Esophagus muscularis mucosa (tissue), 4 donors: ENCODE measurements at regions not wholly inside any gene's neighbourhood (a gene's known extent, or its start where the extent isn't known, plus 50 kb on each side); places are given as distances from the start of the nearest gene placed in this dataset.

Source experiments
- DNase-seq: peaks from one replicate; pipeline ENCODE4 v3.0.0-alpha.2; 2017; ENCODE audit errors: extremely low spot score
- H3K27ac ChIP-seq, 4 donors: fragments of 200-600 bp; sonication (generic); replicated peaks in 1 of 4; 1 replicate in 3 of 4; 2 replicates in 1 of 4; pipeline ENCODE4 v1.5.1; 2016 to 2019; ENCODE audit warnings: mild to moderate bottlenecking in 1 of 4
- H3K27me3 ChIP-seq, 4 donors: fragments of 200-600 bp; sonication (generic); one replicate each; pipeline versions ENCODE4 v1.5.1 to v1.6.0; 2016 to 2019
- H3K36me3 ChIP-seq, 4 donors: fragments of 200-600 bp; sonication (generic); one replicate each; pipeline ENCODE4 v1.5.1; 2016 to 2019
- H3K4me1 ChIP-seq, 4 donors: fragments of 200-600 bp; sonication (generic); one replicate each; pipeline ENCODE4 v1.5.1; 2016 to 2019
- H3K4me3 ChIP-seq, 4 donors: fragments of 200-600 bp; sonication (generic); 1 replicate in 2 of 4; 2 replicates in 2 of 4; pipeline ENCODE4 v1.5.1; 2016 to 2019; ENCODE audit warnings: mild to moderate bottlenecking in 4 of 4, moderate library complexity in 1 of 4
- H3K9me3 ChIP-seq, 4 donors: fragments of 200-600 bp; sonication (generic); 1 replicate in 3 of 4; 2 replicates in 1 of 4; pipeline ENCODE4 v1.5.1; 2016 to 2019
- EP300 ChIP-seq: sonication (generic); formaldehyde crosslinking; IDR thresholded peaks from one replicate; pipeline ENCODE4 v1.6.1; 2017; ENCODE audit warnings: antibody characterized with exemption
- POLR2A ChIP-seq: fragments of 450-650 bp; IDR thresholded peaks from one replicate; pipeline ENCODE4 v1.6.1; 2017; ENCODE audit warnings: antibody characterized with exemption, moderate library complexity, mild to moderate bottlenecking, low read depth
- POLR2AphosphoS5 ChIP-seq, 2 donors: sonication (generic); formaldehyde crosslinking; IDR thresholded peaks; one replicate each; pipeline ENCODE4 v1.6.1; 2017; ENCODE audit warnings: antibody characterized with exemption in 2 of 2
- WGBS: methylation state at CpG from one replicate; pipeline ENCODE4 v1.1.5; 2018; 5-methylcytosine and 5-hydroxymethylcytosine counted together
- intact Hi-C: fragments of 100-400 bp; cut with DNase I; formaldehyde crosslinking; loops from one replicate; pipeline ENCODE4 v1.15.1; 2023
- TF ChIP-seq, protein P1 (sequence below), 3 experiments: fragments of 200-600 bp in 2 of 3; fragments of 450-650 bp in 1 of 3; sonication (generic) in 2 of 3; IDR thresholded peaks; one replicate each; pipeline ENCODE4 v1.5.1; 2017 to 2019; ENCODE audit warnings: antibody characterized with exemption in 3 of 3, mild to moderate bottlenecking in 2 of 3, moderate library complexity in 1 of 3

DNA sequence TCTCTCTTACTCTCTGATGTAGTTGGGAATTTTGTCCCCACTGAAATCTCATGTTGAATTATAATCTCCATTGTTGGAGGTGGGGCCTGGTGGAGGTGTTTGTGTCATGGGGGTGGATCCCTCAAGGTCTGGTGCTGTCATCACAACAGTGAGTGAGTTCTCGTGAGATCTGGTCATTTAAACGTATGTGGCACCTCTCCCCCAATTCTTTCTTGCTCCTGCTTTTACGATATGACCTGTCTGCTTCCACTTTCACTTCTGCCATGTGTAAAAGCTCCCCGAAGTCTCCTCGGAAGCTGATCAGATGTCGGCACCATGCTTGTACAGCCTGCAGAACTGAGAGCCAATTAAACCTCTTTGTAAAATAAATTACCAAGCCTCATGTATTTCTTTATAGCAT is 337.8 kb upstream of the CDH2 start:
- H3K4me3 ChIP-seq, result no peak overlapping the region
- TF ChIP-seq EP300 (no peak), POLR2A (no peak), POLR2AphosphoS5 (IDR thresholded peaks at IDR 0.05) (no peak)
- TF ChIP-seq, protein P1, sequence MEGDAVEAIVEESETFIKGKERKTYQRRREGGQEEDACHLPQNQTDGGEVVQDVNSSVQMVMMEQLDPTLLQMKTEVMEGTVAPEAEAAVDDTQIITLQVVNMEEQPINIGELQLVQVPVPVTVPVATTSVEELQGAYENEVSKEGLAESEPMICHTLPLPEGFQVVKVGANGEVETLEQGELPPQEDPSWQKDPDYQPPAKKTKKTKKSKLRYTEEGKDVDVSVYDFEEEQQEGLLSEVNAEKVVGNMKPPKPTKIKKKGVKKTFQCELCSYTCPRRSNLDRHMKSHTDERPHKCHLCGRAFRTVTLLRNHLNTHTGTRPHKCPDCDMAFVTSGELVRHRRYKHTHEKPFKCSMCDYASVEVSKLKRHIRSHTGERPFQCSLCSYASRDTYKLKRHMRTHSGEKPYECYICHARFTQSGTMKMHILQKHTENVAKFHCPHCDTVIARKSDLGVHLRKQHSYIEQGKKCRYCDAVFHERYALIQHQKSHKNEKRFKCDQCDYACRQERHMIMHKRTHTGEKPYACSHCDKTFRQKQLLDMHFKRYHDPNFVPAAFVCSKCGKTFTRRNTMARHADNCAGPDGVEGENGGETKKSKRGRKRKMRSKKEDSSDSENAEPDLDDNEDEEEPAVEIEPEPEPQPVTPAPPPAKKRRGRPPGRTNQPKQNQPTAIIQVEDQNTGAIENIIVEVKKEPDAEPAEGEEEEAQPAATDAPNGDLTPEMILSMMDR (IDR thresholded peaks at IDR 0.05), result no peak
- H3K36me3 ChIP-seq, result no peaks in the 10 kb centered on the region
- H3K4me1 ChIP-seq, result no peaks in the 10 kb centered on the region
- intact Hi-C loops, result no loop called here
- no peak overlapping the region for H3K27ac ChIP-seq
- no peaks in the 10 kb centered on the region for H3K9me3 ChIP-seq
- no peak for DNase-seq
- WGBS, result 80% methylated on average over 6 of the region's 6 CpGs
- H3K27me3 ChIP-seq, result no peaks in the 10 kb centered on the region

DNA sequence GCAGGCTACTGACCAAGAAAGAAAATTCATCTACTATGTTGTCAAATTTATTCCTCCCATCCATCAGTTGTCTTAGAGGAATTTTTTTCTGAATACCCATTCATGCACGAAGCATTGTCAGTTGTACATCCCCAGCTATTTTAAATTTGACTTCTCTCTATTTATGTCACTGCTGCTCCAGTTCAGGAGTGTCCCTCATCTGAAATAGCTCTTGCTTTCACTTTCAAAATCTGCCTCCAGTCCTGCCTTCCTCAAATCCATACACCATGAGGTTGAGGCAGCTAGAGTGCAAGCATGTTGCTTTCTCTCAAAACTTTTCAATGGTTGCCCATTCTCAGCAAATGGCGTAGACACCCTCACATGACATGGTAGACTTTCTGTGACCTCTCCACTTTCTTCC is 335.4 kb upstream of the CDH2 start:
- Histone ChIP-seq H3K9me3 (no peaks in the 10 kb centered on the region), H3K27ac (no peak overlapping the region), H3K27me3 (no peaks in the 10 kb centered on the region), H3K36me3 (no peaks in the 10 kb centered on the region), H3K4me3 (peak overlapping the region in 1 of 4 donors; percentile 2), H3K4me1 (no peaks in the 10 kb centered on the region)
- no peak for DNase-seq
- 81% methylated on average over 2 of the region's 2 CpGs for WGBS
- TF ChIP-seq, protein P1 (IDR thresholded peaks at IDR 0.05), result no peak
- no peak for TF ChIP-seq POLR2AphosphoS5 (IDR thresholded peaks at IDR 0.05)
- no peak for TF ChIP-seq POLR2A
- no peak for TF ChIP-seq EP300
- intact Hi-C loops, result no loop called here

DNA sequence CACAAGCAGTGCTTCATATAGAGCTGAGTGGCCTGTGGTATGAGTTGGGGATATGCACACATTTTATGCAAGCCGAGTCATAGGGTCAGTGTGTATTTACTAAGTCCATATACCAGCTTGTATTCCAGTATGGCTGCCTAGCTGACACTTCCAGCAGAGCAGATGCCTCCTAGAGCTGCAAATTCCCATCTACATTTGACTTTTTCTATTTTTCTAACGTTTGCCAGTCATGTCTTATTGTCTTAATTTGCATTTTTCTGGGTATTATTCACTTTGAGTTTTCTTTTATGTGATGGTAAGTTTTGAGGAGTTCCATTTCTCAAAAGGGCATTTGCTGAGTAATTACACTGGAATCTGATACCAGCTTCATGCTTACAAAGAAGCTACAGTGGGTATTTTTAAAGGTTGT is 334.5 kb upstream of the CDH2 start:
- no peaks in the 10 kb centered on the region for H3K9me3 ChIP-seq
- WGBS, result 67% methylated on average over 2 of the region's 2 CpGs
- no peak for DNase-seq
- intact Hi-C loops, result no loop called here
- H3K4me3 ChIP-seq, result no peak overlapping the region
- no peaks in the 10 kb centered on the region for H3K4me1 ChIP-seq
- H3K27ac ChIP-seq, result no peak overlapping the region
- H3K27me3 ChIP-seq, result no peaks in the 10 kb centered on the region
- TF ChIP-seq POLR2A, result no peak
- TF ChIP-seq POLR2AphosphoS5 (IDR thresholded peaks at IDR 0.05), result no peak
- no peak for TF ChIP-seq EP300
- TF ChIP-seq, protein P1 (IDR thresholded peaks at IDR 0.05), result no peak
- no peaks in the 10 kb centered on the region for H3K36me3 ChIP-seq

DNA sequence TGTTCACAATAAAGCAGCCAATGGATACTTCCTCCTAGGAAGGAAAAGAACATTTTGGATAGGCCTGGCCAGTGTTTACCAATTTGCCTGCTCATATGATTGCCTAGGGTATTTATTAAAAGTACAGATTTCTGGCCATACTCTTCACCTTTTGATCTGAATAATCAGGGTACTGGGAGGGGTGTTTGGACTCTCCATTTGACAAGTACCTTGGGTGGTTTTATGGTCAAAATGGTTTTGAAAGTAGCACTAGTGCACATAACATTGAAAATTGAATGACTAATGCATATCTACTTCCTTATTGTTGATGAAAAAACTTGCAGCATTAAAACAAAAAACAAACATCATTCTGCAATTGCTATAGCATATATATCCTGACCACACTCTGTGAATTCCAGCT is 333.3 kb upstream of the CDH2 start:
- no peaks in the 10 kb centered on the region for H3K9me3 ChIP-seq
- no peak overlapping the region for H3K27ac ChIP-seq
- H3K27me3 ChIP-seq, result no peaks in the 10 kb centered on the region
- DNase-seq, result no peak
- TF ChIP-seq, protein P1 (IDR thresholded peaks at IDR 0.05), result no peak
- TF ChIP-seq EP300, result no peak
- no peak for TF ChIP-seq POLR2A
- no peak for TF ChIP-seq POLR2AphosphoS5 (IDR thresholded peaks at IDR 0.05)
- no peak overlapping the region for H3K4me3 ChIP-seq
- H3K4me1 ChIP-seq, result no peaks in the 10 kb centered on the region
- H3K36me3 ChIP-seq, result no peaks in the 10 kb centered on the region
- intact Hi-C loops, result no loop called here

DNA sequence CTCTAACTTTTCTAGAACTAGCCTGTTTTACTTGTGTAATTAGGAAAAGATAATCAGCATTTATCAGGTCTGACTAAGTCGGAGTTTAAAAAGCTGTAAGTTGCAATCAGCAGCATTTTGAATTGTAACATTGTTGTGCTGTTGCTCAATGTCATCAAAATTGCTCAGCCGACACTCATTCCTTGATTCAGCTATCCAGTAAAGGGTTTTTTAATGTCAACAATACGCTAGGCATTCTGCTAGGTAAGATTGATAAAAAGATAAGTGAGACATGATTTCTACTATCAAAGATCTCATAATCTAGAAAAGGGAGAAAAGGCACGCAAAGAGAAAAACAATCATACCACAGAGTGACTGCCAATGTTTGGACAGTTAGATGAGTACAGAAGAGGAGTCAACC is 327.1 kb upstream of the CDH2 start:
- intact Hi-C loops, result no loop called here
- Histone ChIP-seq H3K9me3 (no peaks in the 10 kb centered on the region), H3K4me3 (no peak overlapping the region), H3K27me3 (no peaks in the 10 kb centered on the region), H3K4me1 (no peaks in the 10 kb centered on the region), H3K36me3 (no peaks in the 10 kb centered on the region), H3K27ac (no peak overlapping the region)
- no peak for TF ChIP-seq EP300
- TF ChIP-seq POLR2A, result no peak
- TF ChIP-seq POLR2AphosphoS5 (IDR thresholded peaks at IDR 0.05), result no peak
- TF ChIP-seq, protein P1 (IDR thresholded peaks at IDR 0.05), result no peak
- WGBS, result 86% methylated on average over 4 of the region's 4 CpGs
- DNase-seq, result no peak
